Prostate gland (tissue), 2 donors: ENCODE measurements at regions not wholly inside any gene's neighbourhood (a gene's known extent, or its start where the extent isn't known, plus 50 kb on each side); places are given as distances from the start of the nearest gene placed in this dataset.

Experiments used
- POLR2A ChIP-seq: fragments of 450-650 bp; IDR thresholded peaks from one replicate; pipeline ENCODE4 v1.6.1; 2016; ENCODE audit warnings: antibody characterized with exemption, mild to moderate bottlenecking
- POLR2AphosphoS5 ChIP-seq: sonication (generic); formaldehyde crosslinking; IDR thresholded peaks from one replicate; pipeline ENCODE4 v1.6.1; 2017; ENCODE audit warnings: antibody characterized with exemption
- TF ChIP-seq, protein P1 (sequence below), 4 experiments: fragments of 200-600 bp in 2 of 4; fragments of 450-650 bp in 2 of 4; sonication (generic) in 2 of 4; IDR thresholded peaks; 1 replicate in 3 of 4; 2 replicates in 1 of 4; pipeline ENCODE4 v1.5.1; 2016 to 2019; ENCODE audit warnings: antibody characterized with exemption in 4 of 4, mild to moderate bottlenecking in 2 of 4, moderate library complexity in 2 of 4

DNA sequence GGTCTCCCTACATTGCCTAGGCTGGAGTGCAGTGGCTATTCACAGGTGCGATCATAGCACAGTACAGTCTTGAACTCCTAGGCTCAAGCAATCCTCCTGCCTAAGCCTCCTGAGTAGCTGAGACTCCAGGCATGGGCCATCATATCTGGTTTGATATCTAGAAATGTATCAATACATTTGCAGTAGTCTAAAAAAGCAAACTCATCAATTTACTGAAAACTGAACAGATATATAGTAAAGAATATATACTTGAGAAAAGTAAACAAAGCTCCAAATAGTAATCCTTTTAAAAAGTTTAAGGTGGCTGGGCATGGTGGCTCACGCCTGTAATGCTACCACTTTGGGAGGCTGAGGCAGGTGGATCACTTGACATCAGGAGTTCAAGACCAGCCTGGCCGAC lies 57.1 kb upstream of the KMT2C start:
- TF ChIP-seq, protein P1, sequence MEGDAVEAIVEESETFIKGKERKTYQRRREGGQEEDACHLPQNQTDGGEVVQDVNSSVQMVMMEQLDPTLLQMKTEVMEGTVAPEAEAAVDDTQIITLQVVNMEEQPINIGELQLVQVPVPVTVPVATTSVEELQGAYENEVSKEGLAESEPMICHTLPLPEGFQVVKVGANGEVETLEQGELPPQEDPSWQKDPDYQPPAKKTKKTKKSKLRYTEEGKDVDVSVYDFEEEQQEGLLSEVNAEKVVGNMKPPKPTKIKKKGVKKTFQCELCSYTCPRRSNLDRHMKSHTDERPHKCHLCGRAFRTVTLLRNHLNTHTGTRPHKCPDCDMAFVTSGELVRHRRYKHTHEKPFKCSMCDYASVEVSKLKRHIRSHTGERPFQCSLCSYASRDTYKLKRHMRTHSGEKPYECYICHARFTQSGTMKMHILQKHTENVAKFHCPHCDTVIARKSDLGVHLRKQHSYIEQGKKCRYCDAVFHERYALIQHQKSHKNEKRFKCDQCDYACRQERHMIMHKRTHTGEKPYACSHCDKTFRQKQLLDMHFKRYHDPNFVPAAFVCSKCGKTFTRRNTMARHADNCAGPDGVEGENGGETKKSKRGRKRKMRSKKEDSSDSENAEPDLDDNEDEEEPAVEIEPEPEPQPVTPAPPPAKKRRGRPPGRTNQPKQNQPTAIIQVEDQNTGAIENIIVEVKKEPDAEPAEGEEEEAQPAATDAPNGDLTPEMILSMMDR (IDR thresholded peaks at IDR 0.05) = no peak
- no peak for TF ChIP-seq POLR2AphosphoS5
- TF ChIP-seq POLR2A = no peak
